ENCODE measurements at regions not wholly inside any gene's neighbourhood (a gene's known extent, or its start where the extent isn't known, plus 50 kb on each side); places are given as distances from the start of the nearest gene placed in this dataset.

DNA sequence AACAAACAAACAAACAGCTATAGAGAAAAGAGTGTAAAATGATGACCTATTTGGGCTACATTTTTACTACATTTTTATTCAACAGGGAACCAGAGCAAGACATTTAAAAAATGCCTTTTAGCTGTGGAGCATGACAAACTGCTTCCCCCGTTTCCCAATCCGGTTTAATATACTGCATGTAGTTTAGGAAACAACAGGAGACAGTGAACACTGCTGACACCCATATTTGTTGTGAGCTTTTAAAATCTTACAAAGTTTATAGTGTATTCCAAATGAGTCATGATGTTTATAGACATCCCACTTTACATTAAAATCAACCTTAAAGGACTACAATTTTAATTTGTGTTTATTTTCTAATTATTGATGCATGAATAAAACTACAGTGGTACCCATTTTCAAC is 1238.3 kb downstream of the TECRL start (continued):
- TF ChIP-seq, protein P1, sequence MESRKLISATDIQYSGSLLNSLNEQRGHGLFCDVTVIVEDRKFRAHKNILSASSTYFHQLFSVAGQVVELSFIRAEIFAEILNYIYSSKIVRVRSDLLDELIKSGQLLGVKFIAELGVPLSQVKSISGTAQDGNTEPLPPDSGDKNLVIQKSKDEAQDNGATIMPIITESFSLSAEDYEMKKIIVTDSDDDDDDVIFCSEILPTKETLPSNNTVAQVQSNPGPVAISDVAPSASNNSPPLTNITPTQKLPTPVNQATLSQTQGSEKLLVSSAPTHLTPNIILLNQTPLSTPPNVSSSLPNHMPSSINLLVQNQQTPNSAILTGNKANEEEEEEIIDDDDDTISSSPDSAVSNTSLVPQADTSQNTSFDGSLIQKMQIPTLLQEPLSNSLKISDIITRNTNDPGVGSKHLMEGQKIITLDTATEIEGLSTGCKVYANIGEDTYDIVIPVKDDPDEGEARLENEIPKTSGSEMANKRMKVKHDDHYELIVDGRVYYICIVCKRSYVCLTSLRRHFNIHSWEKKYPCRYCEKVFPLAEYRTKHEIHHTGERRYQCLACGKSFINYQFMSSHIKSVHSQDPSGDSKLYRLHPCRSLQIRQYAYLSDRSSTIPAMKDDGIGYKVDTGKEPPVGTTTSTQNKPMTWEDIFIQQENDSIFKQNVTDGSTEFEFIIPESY (IDR thresholded peaks at IDR 0.05), result no peak
- TF ChIP-seq SUPT20H (IDR thresholded peaks at IDR 0.05; ENCODE audit: borderline replicate concordance, control insufficient read depth, low read depth, low read length) (no peak), CHD4 (IDR thresholded peaks at IDR 0.05) (no peak)

DNA sequence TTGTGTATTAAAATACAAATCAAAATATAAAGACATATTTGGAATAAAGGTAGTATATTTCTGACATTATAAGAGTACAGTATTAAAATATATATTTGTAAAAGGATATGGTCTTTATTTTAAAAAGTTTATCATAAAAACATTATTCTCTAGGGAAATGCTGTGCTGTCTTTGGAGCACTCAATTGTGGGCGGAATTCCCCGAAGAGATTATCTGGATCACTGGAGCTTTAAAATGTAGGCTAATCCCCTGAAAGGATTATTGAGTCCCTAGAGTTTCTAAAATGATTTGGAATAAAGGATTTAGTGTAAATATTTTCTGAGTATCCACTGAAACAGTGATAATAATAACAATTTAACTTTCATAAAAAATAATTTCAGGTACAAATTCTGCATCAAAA is 1239.4 kb downstream of the TECRL start:
- BruUV-seq (replicated peaks), result no TSS peak
- 59% methylated on average over 2 of the region's 2 CpGs for WGBS (ENCODE audit: insufficient coverage, insufficient replicate concordance, low lambda C conversion rate, missing lambda C conversion rate)
- RAD21 ChIA-PET (ENCODE audit: unreplicated experiment), result no interaction called here

More for the DNA sequence above, 1239.4 kb downstream of the TECRL start:
- SMC1A ChIA-PET (ENCODE audit: uncharacterized antibody, unreplicated experiment), result no interaction called here
- CTCF ChIA-PET, result interaction anchor here (0.7 kb wide), 1 partner anchor 276 kb away, joined by 4 read pairs; no protein-coding TSS in a partner anchor
- H3K9me3 ChIP-seq (replicated peaks; ENCODE audit: control insufficient read depth, insufficient read depth, low read length), result no peaks in the 10 kb centered on the region
- ATAC-seq (no peak), DNase-seq (ENCODE audit: low read depth, low spot score) (no peak), FAIRE-seq (no peak)
- H3K9ac ChIP-seq (ENCODE audit: control insufficient read depth, insufficient read depth, low read length), result no peak overlapping the region
- H3K27me3 ChIP-seq (replicated peaks in 1 of 2; ENCODE audit: control insufficient read depth in 2 of 2, insufficient read depth in 2 of 2, low read length in 1 of 2), result no peaks in the 10 kb centered on the region
- H4K20me1 ChIP-seq (ENCODE audit: control insufficient read depth, insufficient read depth), result no peaks in the 10 kb centered on the region
- in situ Hi-C loops (cut with MboI) (no loop called here), intact Hi-C loops (cut with micrococcal nuclease; ENCODE audit: unreplicated experiment) (no loop called here)
- TF ChIP-seq, protein P2, sequence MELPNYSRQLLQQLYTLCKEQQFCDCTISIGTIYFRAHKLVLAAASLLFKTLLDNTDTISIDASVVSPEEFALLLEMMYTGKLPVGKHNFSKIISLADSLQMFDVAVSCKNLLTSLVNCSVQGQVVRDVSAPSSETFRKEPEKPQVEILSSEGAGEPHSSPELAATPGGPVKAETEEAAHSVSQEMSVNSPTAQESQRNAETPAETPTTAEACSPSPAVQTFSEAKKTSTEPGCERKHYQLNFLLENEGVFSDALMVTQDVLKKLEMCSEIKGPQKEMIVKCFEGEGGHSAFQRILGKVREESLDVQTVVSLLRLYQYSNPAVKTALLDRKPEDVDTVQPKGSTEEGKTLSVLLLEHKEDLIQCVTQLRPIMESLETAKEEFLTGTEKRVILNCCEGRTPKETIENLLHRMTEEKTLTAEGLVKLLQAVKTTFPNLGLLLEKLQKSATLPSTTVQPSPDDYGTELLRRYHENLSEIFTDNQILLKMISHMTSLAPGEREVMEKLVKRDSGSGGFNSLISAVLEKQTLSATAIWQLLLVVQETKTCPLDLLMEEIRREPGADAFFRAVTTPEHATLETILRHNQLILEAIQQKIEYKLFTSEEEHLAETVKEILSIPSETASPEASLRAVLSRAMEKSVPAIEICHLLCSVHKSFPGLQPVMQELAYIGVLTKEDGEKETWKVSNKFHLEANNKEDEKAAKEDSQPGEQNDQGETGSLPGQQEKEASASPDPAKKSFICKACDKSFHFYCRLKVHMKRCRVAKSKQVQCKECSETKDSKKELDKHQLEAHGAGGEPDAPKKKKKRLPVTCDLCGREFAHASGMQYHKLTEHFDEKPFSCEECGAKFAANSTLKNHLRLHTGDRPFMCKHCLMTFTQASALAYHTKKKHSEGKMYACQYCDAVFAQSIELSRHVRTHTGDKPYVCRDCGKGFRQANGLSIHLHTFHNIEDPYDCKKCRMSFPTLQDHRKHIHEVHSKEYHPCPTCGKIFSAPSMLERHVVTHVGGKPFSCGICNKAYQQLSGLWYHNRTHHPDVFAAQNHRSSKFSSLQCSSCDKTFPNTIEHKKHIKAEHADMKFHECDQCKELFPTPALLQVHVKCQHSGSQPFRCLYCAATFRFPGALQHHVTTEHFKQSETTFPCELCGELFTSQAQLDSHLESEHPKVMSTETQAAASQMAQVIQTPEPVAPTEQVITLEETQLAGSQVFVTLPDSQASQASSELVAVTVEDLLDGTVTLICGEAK (IDR thresholded peaks at IDR 0.05; ENCODE audit: borderline replicate concordance), result no peak
- no peak overlapping the region for H3K4me2 ChIP-seq (ENCODE audit: control insufficient read depth, insufficient read depth)
- no peaks in the 10 kb centered on the region for H3K79me2 ChIP-seq (ENCODE audit: control insufficient read depth, insufficient read depth, low read length)
- H3K36me3 ChIP-seq (ENCODE audit: control insufficient read depth in 2 of 2, insufficient read depth in 2 of 2, low read length in 1 of 2), result no peaks in the 10 kb centered on the region
- no peak overlapping the region for H3K4me3 ChIP-seq
- POLR2A ChIA-PET, result no interaction called here
- no peaks in the 10 kb centered on the region for H3K4me1 ChIP-seq (ENCODE audit: control insufficient read depth, insufficient read depth, low read length)
- no peak overlapping the region for H2AFZ ChIP-seq (ENCODE audit: control insufficient read depth, low read depth, low read length)
- H3K27ac ChIP-seq (ENCODE audit: control insufficient read depth, insufficient read depth), result no peak overlapping the region

Data from GM12878 (cell line).